HAP-1 (cell line): ENCODE measurements at regions not wholly inside any gene's neighbourhood (a gene's known extent, or its start where the extent isn't known, plus 50 kb on each side); places are given as distances from the start of the nearest gene placed in this dataset.
A peak's percentile ranks its signal among the peaks of the same experiment; 100 is the strongest.

Experiments used
- DNase-seq, 2 experiments: peaks; one replicate each; pipeline ENCODE4 v3.0.0-alpha.2; 2016 to 2020; ENCODE audit warnings: low spot score in 2 of 2
- H3K27me3 ChIP-seq: fragments of 250-450 bp; sonication (Bioruptor Pico); 2 replicates; pipeline ENCODE4 v1.5.1; 2020; ENCODE audit warnings: low read depth, mild to moderate bottlenecking, moderate library complexity
- H3K36me3 ChIP-seq: fragments of 250-450 bp; sonication (Bioruptor Pico); replicated peaks from 2 replicates; pipeline ENCODE4 v1.5.1; 2020; ENCODE audit warnings: mild to moderate bottlenecking
- H3K4me1 ChIP-seq: fragments of 250-450 bp; sonication (Bioruptor Pico); 2 replicates; pipeline ENCODE4 v1.5.1; 2020; ENCODE audit warnings: mild to moderate bottlenecking
- H3K4me3 ChIP-seq: fragments of 250-450 bp; sonication (Bioruptor Pico); 2 replicates; pipeline ENCODE4 v1.5.1; 2020; ENCODE audit warnings: mild to moderate bottlenecking, moderate library complexity
- H3K9me3 ChIP-seq: fragments of 250-450 bp; sonication (Bioruptor Pico); 2 replicates; pipeline ENCODE4 v1.5.1; 2020; ENCODE audit warnings: mild to moderate bottlenecking, moderate library complexity
- in situ Hi-C: fragments of 300-500 bp; cut with MboI; formaldehyde crosslinking; loops from 3 replicates; pipeline ENCODE4 v1.14.3; 2020; ENCODE audit warnings: low sequenced_read_pairs, inconsistent platforms, mixed read lengths

GRCh38 chr3:107106907-107107306 lies 270.3 kb upstream of the CCDC54 start:
- H3K4me1 ChIP-seq = no peaks in the 10 kb centered on the region
- in situ Hi-C loops = no loop called here
- no peak for DNase-seq
- no peaks in the 10 kb centered on the region for H3K36me3 ChIP-seq
- no peak overlapping the region for H3K4me3 ChIP-seq
- no peaks in the 10 kb centered on the region for H3K27me3 ChIP-seq
- H3K9me3 ChIP-seq = no peaks in the 10 kb centered on the region

DNA sequence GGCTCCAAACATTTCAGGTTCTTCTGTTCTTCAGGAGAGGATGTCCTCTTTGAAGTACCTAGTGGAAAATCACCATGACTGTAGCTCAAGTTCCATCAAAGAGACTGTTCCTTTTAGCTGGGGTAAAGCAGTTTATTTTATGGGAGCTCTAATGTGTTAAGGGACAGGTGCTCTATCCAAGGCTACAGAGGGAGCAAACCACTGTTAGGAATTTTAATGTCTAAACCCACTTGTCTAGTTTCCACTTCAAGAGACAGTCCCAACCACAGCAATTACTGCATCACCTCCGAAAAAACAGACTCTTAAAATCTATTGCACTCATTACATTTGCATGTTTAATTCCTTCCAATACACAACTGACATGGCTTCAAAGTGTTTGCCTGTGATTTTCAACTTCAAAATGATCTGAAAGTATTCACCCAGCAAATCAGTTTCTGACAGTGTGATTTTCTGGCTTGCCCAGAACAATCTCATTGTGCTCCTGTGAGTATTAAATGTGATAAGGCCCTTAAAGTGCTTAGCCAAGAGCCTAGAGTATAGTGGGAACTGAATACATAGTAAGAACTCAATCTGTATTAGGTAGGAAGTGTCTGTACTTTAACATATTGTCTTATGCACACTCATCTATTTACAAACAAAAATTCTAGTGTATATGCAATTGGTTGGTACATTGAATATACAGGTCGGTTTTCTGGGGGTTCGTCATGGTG lies 266.5 kb upstream of the CCDC54 start:
- no peaks in the 10 kb centered on the region for H3K27me3 ChIP-seq
- in situ Hi-C loops = no loop called here
- no peak overlapping the region for H3K4me3 ChIP-seq
- H3K4me1 ChIP-seq = no peaks in the 10 kb centered on the region
- H3K9me3 ChIP-seq = no peaks in the 10 kb centered on the region
- no peaks in the 10 kb centered on the region for H3K36me3 ChIP-seq
- DNase-seq = no peak

DNA sequence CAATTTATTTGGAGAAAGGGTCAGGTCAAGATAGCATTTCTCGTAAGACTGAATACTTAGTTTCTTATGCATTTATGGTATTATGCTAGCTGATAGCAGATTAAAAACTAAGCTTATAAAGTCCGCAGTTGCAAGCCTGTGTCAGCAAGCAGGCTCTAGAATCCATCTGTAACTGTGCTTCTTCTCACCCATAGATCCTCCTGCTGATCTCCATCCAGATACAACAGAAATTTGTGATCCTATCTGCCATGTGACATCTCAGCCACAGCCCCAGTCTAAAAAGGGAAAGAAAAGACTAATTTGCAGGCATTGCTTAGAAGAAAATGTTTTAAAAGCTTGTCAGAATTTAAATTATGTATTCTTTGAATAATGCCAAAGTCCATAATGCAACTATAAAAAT lies 265.4 kb upstream of the CCDC54 start:
- Histone ChIP-seq H3K9me3 (no peaks in the 10 kb centered on the region), H3K4me3 (no peak overlapping the region), H3K4me1 (no peaks in the 10 kb centered on the region), H3K36me3 (no peaks in the 10 kb centered on the region), H3K27me3 (no peaks in the 10 kb centered on the region)
- no peak for DNase-seq
- in situ Hi-C loops = no loop called here

- H3K4me3 ChIP-seq = no peak overlapping the region
- in situ Hi-C loops = no loop called here
- H3K9me3 ChIP-seq = no peaks in the 10 kb centered on the region
- H3K27me3 ChIP-seq = no peaks in the 10 kb centered on the region
- no peaks in the 10 kb centered on the region for H3K4me1 ChIP-seq
- DNase-seq = no peak
- no peaks in the 10 kb centered on the region for H3K36me3 ChIP-seq
Observed at GRCh38 chr3:107112356-107112755, 264.9 kb upstream of the CCDC54 start.

GRCh38 chr3:107116251-107116650 lies 261.0 kb upstream of the CCDC54 start:
- H3K27me3 ChIP-seq = no peaks in the 10 kb centered on the region
- H3K36me3 ChIP-seq = no peaks in the 10 kb centered on the region
- H3K9me3 ChIP-seq = no peaks in the 10 kb centered on the region
- in situ Hi-C loops = no loop called here
- no peak overlapping the region for H3K4me3 ChIP-seq
- DNase-seq = no peak
- no peaks in the 10 kb centered on the region; the same call in 1 of the 2 replicates for H3K4me1 ChIP-seq

DNA sequence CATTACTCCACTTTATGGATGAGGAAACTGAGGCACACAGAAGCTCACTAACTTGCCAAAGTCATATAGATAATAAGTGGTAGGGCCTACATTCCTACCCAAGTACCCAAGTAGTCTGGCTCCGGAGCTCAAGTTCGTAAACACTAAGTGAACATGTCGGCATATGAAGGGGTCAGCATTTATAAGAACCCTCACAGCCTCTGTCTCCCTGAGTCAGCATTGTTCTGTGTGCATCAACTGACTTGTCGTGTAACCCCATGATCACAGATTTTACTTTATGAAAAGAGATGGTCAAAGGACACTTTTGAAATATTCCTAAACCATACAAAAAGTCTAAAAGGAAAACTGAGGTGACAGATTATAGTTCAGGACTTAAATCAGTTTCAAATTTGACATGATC lies 260.1 kb upstream of the CCDC54 start:
- in situ Hi-C loops = no loop called here

DNA sequence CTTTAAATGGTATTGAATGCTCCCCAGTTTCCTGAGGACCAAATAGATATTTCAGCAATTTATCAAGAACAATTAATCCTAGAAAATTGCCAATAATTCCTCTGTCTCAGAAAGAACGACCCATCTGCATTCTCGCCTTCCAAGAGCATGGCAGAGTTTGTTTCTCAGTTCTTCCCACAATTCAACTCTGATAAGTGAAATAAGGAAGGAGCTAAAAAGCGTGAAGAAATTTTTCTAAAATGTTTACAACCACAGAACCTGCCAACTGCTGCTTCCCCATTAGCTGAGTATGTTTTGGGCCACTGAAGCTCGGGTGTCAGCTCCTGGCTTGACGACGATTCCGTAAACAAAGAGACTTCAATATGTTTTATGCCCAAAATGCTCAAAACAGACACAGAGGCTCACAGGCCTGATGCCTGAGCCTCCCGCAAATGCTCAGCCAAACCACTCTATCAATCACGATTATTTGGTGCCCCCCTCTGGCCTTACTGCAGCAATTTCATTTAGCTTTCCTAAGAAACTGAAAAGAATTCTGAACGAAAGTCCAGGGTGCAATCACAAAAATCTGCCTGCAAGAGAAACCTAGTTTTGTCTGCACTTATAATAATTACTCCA lies 259.2 kb upstream of the CCDC54 start:
- Histone ChIP-seq H3K27me3 (no peaks in the 10 kb centered on the region), H3K4me3 (no peak overlapping the region), H3K9me3 (no peaks in the 10 kb centered on the region), H3K36me3 (no peaks in the 10 kb centered on the region), H3K4me1 (no peaks in the 10 kb centered on the region; the same call in 1 of the 2 replicates)
- peak; percentile 33 to 62 for DNase-seq
- in situ Hi-C loops = no loop called here

More for the DNA sequence above, 260.1 kb upstream of the CCDC54 start:
- no peak overlapping the region for H3K4me3 ChIP-seq
- no peaks in the 10 kb centered on the region for H3K36me3 ChIP-seq
- no peaks in the 10 kb centered on the region for H3K27me3 ChIP-seq
- no peak for DNase-seq
- H3K9me3 ChIP-seq = no peaks in the 10 kb centered on the region
- no peaks in the 10 kb centered on the region; the same call in 1 of the 2 replicates for H3K4me1 ChIP-seq

- Histone ChIP-seq H3K9me3 (no peaks in the 10 kb centered on the region), H3K27me3 (0 out of 2 replicates have a peak, but pooled peaks cover 2% of the 10 kb centered on the region), H3K4me3 (no peak overlapping the region), H3K4me1 (no peaks in the 10 kb centered on the region; the same call in 1 of the 2 replicates), H3K36me3 (no peaks in the 10 kb centered on the region)
- in situ Hi-C loops = no loop called here
- DNase-seq = no peak
Observed at GRCh38 chr3:107124885-107125284, 252.4 kb upstream of the CCDC54 start.

DNA sequence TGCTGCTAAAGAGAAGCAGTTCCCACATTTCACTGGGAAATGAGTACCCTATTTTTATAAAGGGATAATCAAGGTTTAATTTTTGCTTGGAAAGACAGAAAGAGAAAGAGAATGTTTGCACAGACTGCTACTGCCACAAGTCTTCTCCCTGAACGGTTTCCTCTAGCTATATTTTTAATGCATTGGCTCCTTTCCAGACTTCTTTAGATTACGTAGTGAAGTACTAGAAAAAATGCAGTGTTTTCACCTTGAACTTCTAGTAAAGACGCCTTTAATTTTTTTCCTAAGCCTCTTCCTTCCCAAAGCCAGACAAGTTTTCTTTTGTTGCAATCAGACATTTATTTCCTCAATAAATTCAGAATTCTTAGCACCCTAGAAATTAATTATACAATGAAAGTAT lies 248.3 kb upstream of the CCDC54 start:
- H3K36me3 ChIP-seq = no peaks in the 10 kb centered on the region

GRCh38 chr3:107130089-107130700 lies 247.0 kb upstream of the CCDC54 start:
- Histone ChIP-seq H3K4me3 (no peak overlapping the region), H3K27me3 (0 out of 2 replicates have a peak, but pooled peaks cover 2% of the 10 kb centered on the region), H3K36me3 (no peaks in the 10 kb centered on the region), H3K9me3 (no peaks in the 10 kb centered on the region), H3K4me1 (no peaks in the 10 kb centered on the region)
- in situ Hi-C loops = no loop called here
- DNase-seq = no peak

More for the DNA sequence above, 248.3 kb upstream of the CCDC54 start:
- 0 out of 2 replicates have a peak, but pooled peaks cover 2% of the 10 kb centered on the region for H3K27me3 ChIP-seq
- H3K4me1 ChIP-seq = no peaks in the 10 kb centered on the region
- no peak for DNase-seq
- H3K4me3 ChIP-seq = no peak overlapping the region
- H3K9me3 ChIP-seq = no peaks in the 10 kb centered on the region
- in situ Hi-C loops = no loop called here

DNA sequence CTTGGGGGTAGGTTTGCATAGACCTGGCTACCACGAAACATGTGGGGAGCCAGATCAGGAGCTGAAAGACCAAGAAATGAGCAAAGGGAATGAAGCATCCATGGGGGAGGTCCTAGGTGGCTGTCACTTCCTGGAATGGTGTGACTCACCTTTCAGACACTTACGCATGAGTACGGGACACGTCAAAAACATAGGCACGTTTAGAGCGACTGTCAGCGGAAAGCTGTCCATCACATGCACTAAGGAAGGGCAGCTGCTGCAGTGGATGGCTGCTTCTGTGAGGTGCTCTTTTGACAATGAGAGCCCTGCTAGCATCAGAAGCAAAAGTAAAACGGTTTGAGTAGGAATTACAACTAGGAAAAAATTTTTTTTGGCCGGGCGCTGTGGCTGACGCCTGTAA lies 244.6 kb upstream of the CCDC54 start:
- no peaks in the 10 kb centered on the region for H3K9me3 ChIP-seq
- no peaks in the 10 kb centered on the region for H3K27me3 ChIP-seq
- no peak for DNase-seq
- no peaks in the 10 kb centered on the region for H3K4me1 ChIP-seq
- H3K4me3 ChIP-seq = no peak overlapping the region
- H3K36me3 ChIP-seq = no peaks in the 10 kb centered on the region
- in situ Hi-C loops = no loop called here

GRCh38 chr3:107133891-107134290 lies 243.3 kb upstream of the CCDC54 start:
- no peaks in the 10 kb centered on the region for H3K9me3 ChIP-seq
- no peaks in the 10 kb centered on the region for H3K4me1 ChIP-seq
- in situ Hi-C loops = no loop called here
- H3K36me3 ChIP-seq = no peaks in the 10 kb centered on the region
- no peak overlapping the region for H3K4me3 ChIP-seq
- no peaks in the 10 kb centered on the region for H3K27me3 ChIP-seq
- DNase-seq = no peak

DNA sequence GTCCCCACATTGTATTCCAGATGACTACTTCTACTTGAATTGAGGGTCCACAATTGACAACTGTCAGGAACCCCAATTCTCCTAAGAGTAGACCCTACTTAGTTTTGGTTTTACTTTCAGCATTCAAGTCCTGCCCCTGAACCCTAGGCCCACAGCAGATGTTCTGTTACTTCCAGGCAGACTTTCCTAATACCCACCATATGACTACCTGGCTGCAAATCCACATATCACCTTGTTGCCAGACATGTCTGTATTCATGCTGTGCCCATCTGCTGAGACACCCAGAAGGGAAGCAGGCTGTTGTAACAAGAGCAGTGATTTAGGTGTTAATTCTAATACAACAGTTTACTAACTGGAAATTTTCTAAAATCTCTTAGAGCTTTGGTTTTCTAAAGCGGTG lies 235.1 kb upstream of the CCDC54 start:
- no peak for DNase-seq
- Histone ChIP-seq H3K4me3 (no peak overlapping the region), H3K9me3 (no peaks in the 10 kb centered on the region), H3K36me3 (no peaks in the 10 kb centered on the region), H3K27me3 (no peaks in the 10 kb centered on the region), H3K4me1 (no peaks in the 10 kb centered on the region)
- in situ Hi-C loops = no loop called here
